ENCODE measurements at regions not wholly inside any gene's neighbourhood (a gene's known extent, or its start where the extent isn't known, plus 50 kb on each side); places are given as distances from the start of the nearest gene placed in this dataset.

- TF ChIP-seq MAX (IDR thresholded peaks at IDR 0.05), result no peak
- no peak for TF ChIP-seq RAD21 (IDR thresholded peaks at IDR 0.05; ENCODE audit: low read depth)
- no peak for TF ChIP-seq REST (IDR thresholded peaks at IDR 0.05; ENCODE audit: low read depth)
- no peak for TF ChIP-seq CEBPB (IDR thresholded peaks at IDR 0.05)
- TF ChIP-seq NFIC (IDR thresholded peaks at IDR 0.05), result no peak
- no peak for TF ChIP-seq EGR1 (IDR thresholded peaks at IDR 0.05)
- no peak for TF ChIP-seq TAF1 (IDR thresholded peaks at IDR 0.05; ENCODE audit: low read depth)
- no peak for TF ChIP-seq YY1 (IDR thresholded peaks at IDR 0.05; ENCODE audit: low read depth)
- no peak for TF ChIP-seq EP300 (IDR thresholded peaks at IDR 0.05; ENCODE audit: borderline replicate concordance)
- no peak for TF ChIP-seq FOXM1 (IDR thresholded peaks at IDR 0.05; ENCODE audit: borderline replicate concordance, low read depth)
- no peak for TF ChIP-seq CREB1 (IDR thresholded peaks at IDR 0.05; ENCODE audit: low read depth)
- TF ChIP-seq TEAD4 (IDR thresholded peaks at IDR 0.05), result no peak
- TF ChIP-seq TCF12 (IDR thresholded peaks at IDR 0.05; ENCODE audit: low read depth), result no peak
- no peak for TF ChIP-seq USF1 (IDR thresholded peaks at IDR 0.05)
Measured at GRCh38 chr6:68052234-68052633, 582.8 kb upstream of the ADGRB3 start.
